ENCODE measurements at regions not wholly inside any gene's neighbourhood (a gene's known extent, or its start where the extent isn't known, plus 50 kb on each side); places are given as distances from the start of the nearest gene placed in this dataset.

DNA sequence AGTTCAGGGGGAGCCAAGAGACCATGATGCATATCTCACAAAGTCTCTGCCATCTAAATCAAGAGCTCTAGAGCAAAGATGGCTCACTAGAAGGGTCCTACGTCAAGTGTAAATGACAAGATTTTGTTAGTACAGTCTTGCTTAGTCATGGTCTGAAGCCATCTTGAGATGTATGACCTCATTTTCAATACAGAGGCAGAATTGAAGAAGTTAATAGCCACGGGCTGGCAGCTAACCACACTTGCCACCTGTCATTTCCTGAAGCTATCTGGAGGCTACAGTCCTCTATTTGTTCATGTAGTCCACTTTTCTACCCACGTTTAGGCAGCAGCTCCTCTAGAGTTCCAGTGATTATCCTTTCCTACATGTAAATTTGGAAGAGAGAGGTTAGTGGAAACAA is 231.7 kb upstream of the CDH12 start:
- DNase-seq (ENCODE audit: low read depth) = no peak

DNA sequence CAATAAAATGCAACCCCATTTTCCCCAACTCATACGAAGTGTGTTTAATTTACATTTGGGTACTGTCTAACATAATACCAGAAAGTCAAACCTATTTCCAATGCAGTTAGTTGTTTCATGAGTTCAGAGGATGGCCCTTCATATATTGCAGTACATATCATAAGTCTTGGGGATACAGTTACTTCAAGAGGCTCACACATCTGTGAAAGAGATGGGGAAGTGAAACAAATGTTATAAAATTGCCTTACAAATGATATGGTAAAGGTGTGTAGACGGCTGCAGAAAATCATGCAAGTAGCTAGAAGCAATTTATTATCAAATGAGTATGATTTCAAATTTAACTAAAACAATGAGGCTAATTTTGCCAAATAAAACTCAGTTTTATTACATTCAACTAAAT is 219.0 kb upstream of the CDH12 start:
- no peak for DNase-seq (ENCODE audit: low read depth)

DNA sequence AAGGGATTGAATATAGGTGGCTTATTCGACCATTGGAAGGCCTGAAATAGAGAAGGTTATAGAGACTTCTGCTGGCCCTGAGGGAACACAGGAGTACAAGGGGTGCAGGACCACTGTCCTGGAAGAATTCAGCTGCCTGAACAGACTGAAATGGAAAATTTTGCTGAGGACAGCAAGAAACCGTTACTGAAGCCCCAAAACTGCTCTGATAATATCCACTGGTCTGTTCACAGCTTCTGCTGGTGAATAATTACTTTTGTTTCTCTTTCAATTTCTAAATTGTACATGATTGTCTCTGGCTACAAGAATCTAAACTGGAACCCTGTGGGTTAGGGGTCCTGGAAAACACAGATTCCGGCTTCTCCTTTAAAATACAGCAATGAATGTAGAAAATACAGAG is 218.5 kb upstream of the CDH12 start:
- DNase-seq (ENCODE audit: low read depth) = no peak

DNA sequence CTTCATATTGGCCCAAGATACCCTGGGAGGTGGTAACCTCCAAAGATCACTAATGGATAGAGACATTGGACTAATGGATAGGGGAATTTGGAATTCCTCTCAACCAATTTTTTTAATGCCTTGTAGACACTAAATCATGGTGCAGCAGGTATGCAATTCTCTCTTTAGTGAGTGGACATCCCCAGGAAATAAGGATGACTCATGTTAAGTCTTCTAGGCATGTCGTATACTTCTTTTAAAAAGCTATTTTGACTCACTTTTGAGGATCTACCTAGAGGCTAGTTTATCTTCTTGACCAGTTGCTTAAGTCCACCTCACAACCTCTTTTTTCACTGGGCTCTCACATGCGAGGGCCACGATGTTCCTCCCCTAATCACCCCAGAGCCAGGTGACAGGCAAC is 211.6 kb upstream of the CDH12 start:
- DNase-seq (ENCODE audit: low read depth) = no peak

DNA sequence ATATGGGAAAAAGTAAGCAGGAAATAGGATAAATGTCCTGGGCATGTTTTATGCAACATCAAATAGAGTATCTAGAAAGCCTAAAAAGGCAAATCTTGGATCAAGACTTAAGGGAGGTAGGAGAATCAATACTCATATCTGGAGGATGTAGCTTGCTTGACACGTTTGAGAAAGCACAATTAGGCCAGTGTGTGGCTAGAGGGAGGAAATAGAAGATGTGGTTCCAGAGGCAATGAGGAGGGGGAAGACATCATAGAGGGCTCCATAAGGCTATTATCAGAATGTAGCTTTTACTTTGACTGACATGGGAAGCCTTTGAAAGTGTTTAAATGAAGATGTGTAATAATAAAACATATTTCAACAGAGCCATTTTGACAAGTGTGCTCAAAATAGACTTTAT is 200.7 kb upstream of the CDH12 start:
- no peak for DNase-seq (ENCODE audit: low read depth)

DNA sequence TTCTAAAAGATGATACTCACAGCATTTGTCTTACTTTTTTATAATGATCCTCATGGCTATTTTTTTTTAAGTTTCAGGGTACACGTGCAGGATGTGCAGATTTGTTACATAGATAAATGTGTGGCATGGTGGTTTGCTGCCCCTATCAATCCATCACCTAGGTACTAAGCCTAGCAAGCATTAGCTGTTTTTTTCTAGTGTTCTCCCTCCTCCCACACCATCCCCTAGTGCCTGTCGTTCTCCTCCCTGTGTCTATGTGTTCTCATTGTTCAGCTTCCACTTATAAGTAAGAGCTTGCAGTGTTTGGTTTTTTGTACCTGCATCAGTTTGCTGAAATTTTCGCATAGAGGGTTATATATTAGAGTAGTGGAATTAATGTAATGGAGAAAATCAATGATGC is 189.1 kb upstream of the CDH12 start:
- DNase-seq (ENCODE audit: low read depth) = no peak

DNA sequence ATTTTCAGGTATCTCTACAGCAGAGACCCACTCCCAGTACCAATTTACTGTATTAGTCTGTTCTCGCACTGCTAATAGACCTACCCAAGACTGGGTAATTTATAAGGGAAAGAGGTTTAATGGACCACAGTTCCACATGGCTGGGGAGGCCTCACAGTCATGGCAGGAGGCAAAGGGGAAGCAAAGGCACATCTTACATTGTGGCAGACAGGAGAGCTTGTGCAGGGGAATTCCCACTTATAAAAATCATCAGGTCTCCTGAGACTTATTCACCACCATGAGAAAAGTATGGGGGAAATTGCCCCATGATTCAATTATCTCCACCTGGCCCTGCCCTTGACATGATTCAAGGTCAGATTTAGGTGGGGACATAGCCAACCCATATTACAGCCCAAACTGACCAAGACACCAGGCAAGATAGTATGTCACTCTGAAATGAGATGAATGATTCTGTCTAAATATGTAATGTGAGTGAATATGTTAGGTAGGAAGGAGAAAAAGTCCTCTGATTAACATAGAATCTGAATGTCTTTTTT is 182.5 kb upstream of the CDH12 start:
- no peak for DNase-seq (ENCODE audit: low read depth)

DNA sequence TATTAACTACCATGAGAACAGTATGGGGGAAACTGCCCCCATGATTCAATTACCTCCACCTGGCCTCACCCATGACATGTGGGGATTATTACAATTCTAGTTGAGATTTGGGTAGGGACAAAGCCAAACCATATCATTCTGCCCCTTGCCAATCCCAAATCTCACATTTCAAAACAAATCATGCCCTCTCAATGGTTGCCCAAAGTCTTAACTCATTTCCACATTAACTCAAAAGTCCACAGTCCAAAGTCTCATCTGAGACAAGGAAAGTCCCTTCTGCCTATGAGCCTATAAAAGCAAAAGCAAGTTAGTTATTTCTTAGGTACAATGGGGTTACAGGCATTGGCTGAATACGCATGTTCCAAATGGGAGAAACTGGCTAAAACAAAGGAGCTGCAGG is 180.7 kb upstream of the CDH12 start:
- no peak for DNase-seq (ENCODE audit: low read depth)

DNA sequence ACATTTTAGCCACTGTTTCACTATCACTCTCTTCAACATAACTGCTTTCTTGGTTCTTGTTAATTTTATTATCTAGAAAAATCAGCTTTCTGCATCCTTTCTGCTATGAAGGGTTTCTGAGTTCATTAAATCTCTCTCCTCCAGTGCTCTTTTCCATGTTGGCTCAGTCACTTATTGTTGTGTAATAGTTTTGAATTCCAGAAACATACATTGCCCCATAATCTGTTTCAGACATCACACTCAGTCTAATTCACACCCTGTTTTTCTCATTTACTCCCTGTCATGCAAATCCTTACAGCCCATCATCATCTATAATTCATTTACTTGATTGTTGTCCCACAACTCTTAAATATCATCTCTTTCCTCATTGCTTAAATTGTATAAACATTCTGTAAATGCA is 176.1 kb upstream of the CDH12 start:
- no peak for DNase-seq (ENCODE audit: low read depth)

DNA sequence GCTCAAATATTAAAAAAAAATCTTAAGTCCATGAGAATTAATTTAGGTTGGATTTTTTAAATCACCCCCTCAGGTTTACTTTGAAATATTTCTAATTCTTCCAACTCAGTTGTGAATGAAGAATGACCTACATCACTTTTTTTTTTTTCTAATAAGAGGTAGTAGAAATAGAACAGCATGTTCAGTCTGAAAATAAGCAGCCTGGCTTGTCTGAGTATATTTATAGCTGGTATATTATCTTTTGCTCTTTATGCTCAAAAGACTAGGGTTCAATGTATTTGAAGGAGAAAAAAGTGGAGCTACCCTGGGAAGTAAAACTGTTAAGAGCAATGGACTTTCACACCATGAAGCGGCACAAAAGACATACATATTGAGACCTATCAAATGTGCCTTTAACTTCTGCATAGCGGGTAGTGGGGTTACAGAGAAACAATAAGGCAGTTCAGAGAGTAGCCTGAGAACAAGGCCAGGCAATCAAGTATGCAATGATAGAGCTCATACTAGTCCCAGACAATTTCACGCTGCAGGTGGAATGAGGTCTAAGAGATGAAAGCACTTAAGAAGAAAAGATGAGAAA is 175.4 kb upstream of the CDH12 start:
- DNase-seq (ENCODE audit: low read depth) = no peak

DNA sequence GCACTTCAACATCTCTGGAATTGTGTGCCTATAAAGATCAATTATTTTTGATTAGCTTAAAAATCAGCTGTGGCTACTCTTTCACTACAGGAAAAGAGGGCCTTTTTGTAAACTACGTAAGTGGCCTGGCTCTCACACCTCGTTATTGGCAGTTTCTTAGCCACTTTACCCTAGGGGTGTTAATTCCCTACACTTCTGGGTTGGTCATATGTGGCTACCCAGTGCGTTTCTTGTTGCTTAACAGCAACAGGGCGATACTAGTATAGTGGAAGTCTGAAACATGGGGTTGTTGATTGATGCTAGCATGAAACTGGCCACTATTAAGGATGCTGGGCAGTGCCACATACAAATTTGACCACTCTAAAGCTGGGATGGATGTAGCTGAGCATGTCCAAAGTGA is 174.7 kb upstream of the CDH12 start:
- no peak for DNase-seq (ENCODE audit: low read depth)

DNA sequence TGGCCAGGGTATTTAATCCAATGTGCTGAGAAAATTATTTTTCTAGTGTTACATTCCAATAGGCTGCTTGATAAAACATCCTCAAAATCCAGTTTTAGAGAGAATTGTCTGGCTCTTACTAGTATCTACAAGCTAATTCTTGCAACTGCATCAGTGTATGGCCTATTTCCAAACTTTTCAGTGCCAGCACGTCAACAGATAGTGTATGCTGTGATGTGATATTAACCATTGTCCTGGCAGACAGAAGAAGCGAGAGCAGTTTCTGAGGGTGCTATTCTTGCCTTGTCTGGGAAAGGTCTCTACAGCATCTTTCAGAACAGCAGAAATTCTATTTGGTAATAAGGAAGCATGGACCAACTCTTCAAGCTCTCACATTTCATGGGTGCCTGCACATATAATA is 174.2 kb upstream of the CDH12 start:
- DNase-seq (ENCODE audit: low read depth) = no peak

DNA sequence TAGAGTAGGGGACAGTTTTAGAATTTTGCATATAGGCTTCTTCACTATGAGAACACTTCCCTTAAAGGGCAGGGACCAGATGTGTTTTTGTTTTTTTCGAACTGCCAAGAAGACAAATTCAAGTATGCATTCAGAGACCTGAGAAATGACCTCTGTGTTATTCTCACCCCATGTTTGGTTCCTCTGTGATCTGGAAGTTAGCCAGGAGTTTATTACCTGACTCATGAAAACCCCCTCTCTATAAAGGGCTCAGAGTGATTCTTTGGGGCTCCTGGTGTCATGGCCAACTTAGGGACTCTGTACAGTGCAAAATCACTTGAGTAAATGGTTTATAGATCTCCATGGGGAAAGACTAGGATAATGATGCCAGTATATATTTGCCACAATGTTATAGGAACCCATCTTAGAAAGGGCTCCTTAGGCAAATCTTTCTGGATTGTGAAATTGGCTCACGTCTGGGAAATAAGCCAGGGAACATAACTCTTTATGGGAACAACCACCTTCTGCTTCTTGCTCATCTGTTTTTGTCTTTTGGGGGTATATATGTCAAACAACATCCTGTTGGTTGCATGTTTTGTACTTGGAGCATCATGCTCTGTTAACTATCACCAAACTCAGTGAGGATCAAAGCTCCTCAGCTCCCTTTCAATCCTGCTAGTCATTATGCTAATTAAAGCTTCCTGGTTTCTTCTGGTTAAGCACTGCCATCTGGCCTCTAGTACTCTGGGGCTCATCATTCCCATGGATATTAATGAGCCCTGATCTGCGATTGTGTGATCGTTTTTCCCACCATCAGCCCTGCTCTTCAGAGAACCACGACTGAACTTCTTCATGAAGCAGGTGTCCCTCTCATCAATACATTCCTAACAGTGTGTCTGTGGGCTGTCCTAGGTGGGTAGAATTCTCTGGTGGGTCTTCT is 173.4 kb upstream of the CDH12 start:
- DNase-seq (ENCODE audit: low read depth) = no peak

DNA sequence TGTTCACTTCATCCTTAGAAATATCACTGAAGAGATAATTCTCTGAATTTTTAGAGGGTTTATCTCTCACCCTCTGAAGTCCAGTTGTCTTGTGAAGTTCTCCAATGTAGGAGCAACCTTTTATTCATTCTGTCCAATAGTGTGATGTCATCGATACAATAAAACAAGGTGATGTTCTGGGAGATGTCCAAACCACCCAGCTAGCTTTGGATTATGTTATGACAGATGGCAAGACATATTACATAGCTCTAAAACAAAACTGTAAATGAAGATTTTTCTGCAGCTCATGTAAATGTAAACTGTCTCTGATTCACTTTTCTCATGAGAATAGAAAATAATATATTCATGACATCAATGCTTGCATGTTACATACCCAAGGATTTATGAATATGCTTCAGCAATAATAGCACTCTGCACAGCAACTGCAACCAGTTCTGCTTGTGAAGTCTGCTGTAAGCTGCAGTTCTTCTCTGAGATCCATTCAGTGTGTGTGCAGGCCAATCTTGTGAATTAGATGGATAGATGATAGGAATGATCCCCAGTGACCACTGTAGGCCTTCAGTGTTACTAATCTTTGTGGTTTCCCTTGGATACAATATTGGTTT is 172.6 kb upstream of the CDH12 start:
- no peak for DNase-seq (ENCODE audit: low read depth)

DNA sequence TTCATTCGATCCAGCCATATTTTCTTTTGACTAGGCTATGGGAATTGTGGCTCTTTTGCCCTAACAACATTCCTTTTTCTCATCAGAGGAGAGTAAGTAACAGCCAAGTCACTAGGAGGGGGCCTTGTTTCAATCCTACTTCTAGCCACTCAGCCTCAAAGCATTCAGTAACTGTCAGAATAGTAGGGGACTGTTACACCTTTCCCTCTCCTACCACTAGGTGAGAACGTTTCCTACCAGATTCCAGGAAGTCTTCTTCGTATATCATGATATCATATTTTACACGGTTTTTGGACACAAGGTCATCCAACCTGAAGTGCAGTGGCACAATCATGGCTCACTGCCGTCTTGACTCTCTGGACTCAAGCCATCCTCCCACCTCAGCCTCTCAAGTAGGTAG is 171.3 kb upstream of the CDH12 start:
- no peak for DNase-seq (ENCODE audit: low read depth)

DNA sequence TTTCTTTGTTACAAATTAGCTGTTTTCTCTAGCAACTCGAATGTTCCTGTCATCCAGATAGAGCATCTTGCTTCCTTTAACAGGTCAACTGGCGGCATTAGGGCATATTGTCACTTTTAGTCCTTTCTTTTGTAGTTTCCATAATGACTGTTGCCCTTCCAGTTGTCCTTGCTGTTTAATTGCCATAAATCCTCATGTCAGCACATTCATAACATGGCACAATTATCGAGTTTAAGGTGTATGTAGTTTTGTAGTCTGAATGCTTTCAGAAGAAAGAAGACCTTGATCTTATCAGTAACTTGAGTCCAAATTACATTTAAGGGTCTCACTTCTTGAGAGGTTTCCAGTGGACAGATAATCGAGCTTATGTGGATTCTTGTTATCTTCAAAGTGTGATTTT is 161.7 kb upstream of the CDH12 start:
- DNase-seq (ENCODE audit: low read depth) = no peak

DNA sequence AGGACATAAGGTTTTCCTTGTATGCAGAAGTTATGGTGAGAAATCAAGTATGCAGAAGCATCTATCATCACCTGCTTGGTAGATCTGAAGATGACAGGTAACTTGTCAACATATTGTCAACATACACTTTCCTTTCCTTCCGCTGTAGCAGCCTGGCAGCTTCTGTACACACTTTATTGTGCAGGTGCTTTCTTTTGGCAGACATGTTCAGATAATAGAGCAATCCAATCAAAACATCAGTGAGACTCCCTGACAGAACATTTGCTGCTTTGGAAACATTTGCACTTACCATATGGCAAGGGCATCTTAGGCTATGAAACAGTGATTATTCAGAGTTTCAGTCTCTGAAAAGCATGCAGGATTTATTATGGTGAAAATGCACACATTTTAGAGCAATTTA is 161.1 kb upstream of the CDH12 start:
- DNase-seq (ENCODE audit: low read depth) = no peak

DNA sequence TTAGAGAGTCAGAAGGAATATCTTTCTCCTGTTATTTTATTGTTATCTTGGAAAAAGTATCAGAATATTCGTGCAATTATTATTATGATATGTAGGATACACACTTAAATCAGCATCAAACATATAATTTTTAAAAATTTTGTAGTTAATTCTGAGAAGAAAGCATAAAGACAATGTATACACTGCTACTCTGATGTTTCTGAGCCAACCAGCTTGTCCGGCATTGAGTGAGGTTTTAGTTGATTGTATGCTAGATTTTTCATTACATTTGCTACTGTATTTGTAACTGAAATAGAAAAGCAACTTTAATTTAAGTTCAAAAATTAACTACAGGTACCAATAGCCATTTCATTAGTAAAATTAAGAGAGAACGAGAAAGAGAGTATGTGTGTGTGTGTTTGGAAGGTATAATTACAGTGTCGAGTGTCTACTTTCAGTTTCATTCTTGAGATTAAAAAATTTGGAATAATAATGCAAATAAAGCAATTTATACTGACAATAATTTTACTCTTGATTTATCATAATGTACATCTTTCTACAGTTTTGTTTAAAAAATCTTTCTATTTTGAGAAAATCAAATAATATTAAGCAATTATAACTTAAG is 160.4 kb upstream of the CDH12 start:
- no peak for DNase-seq (ENCODE audit: low read depth)

DNA sequence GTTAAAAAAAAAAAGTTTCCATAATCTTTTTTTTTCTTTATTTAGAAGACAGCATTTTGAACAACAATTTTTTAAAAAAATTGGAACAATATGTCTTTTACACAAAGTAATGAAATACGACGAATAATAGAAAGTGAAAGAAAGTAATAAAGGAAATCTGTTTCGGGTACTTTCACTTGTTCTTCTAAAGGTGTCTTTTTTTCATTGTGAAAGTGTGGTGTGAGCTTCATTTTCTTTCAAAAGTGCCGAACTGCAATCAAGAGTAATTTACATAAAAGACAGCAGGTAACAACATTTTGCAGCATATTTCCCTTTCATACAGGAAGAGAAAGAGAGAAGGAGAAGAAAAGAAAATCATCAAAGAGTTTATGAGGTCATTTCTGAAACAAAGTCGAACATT is 159.7 kb upstream of the CDH12 start:
- no peak for DNase-seq (ENCODE audit: low read depth)

DNA sequence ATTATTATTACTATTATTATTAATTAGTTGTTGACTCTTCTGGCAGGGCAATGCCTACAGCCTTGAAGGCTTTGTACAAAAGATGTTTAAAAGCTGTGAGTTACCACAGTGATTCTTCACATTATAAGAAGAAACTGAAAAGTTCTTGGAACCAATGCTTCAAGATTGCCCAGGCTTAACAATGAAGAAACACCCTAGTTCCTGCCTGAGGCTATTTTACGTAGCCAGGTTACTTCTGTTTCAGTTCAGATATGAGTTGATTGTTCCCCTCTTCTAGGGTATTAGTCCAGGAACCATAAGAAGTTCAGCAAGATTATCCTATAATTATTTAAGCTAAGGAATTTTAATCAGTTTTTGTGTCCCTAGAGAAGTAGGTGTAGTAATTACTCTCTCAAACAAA is 154.6 kb upstream of the CDH12 start:
- no peak for DNase-seq (ENCODE audit: low read depth)

DNA sequence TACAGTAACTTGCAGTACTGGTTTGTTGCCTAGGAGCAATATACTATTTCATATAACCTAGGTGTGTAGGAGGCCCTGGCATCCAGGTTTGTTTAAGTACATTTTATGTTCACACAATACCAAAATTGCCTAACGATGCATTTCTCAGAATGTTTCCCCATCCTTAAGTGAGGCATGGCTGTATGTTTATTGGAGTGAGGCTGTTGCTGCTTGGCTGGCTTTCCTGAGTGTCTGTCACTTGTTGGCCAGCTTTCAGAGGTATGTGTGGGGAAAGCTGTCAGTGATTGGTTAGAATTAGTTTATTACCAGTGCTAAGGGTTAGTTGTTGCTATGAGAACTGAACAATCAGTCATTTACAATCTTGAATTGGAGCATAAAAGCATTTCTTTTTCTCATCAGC is 154.1 kb upstream of the CDH12 start:
- no peak for DNase-seq (ENCODE audit: low read depth)

DNA sequence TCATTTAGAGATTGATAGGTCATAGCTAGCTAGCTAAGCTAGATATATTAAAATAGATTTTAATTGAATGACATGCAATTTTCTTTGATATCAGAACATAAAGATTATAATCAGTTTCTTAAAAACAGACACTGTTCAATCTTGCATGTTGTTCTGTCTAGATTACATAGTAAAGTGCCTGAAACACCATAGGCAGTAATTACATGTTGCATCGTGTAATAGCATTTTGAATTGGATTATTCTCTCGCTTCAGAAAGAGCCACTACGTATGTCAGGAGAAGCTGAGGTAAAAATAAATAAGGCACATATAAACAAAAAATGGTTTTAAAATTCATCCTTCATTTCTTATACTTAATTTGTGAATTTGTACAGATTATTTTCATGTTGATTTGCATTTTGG is 148.0 kb upstream of the CDH12 start:
- no peak for DNase-seq (ENCODE audit: low read depth)

DNA sequence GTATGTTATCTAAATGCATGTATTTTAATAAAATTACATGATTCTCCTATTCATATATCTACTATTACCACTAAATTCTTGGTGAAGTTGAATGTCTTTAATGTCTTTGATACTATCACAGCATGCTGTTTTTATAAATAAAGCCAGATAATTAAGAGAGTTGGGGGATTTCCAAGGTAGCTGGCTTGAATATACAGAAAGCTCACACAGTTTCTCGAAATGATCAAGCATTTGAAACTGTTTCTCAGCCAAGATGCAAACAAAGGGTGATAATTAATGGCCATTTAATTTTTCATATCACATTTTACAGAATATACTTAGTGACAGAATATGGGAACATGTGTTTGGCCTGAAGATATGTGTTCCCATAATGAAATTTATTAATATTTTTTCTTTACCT is 145.6 kb upstream of the CDH12 start:
- DNase-seq (ENCODE audit: low read depth) = no peak

All from HS-5 (cell line).